Stimulated activated CD8-positive, alpha-beta memory T cell treated with anti-CD3 and anti-CD28 coated beads, Interleukin-12 subunit alpha, Interleukin-12 subunit beta, amount 100 ng/mL, for 24 hours (primary cell): ENCODE measurements at regions not wholly inside any gene's neighbourhood (a gene's known extent, or its start where the extent isn't known, plus 50 kb on each side); places are given as distances from the start of the nearest gene placed in this dataset.
"Not testable (repeated sequence)": the region's sequence is repeated elsewhere in the genome, so short reads cannot be mapped to it uniquely, and the experiment has no call there.

ENCODE experiments used
- DNase-seq: peaks from one replicate; pipeline ENCODE4 v3.0.0-alpha.2; 2020; ENCODE audit errors: extremely low read depth

GRCh38 chr4:24209131-24209530, 319.3 kb upstream of the PPARGC1A start:
- no peak for DNase-seq

GRCh38 chr4:24208691-24209090, 318.8 kb upstream of the PPARGC1A start:
- no peak for DNase-seq

- not testable (repeated sequence) for DNase-seq
Measured at GRCh38 chr4:24204708-24205107, 314.9 kb upstream of the PPARGC1A start.

- no peak for DNase-seq
Measured at GRCh38 chr4:24203926-24204325, 314.1 kb upstream of the PPARGC1A start.

- DNase-seq, result no peak
Measured at GRCh38 chr4:24202579-24202978, 312.7 kb upstream of the PPARGC1A start.

GRCh38 chr4:24197955-24198354, 308.1 kb upstream of the PPARGC1A start:
- no peak for DNase-seq

GRCh38 chr4:24196785-24197184, 306.9 kb upstream of the PPARGC1A start:
- no peak for DNase-seq

- no peak for DNase-seq
Measured at GRCh38 chr4:24195991-24196736, 306.3 kb upstream of the PPARGC1A start.

- DNase-seq, result no peak
Measured at GRCh38 chr4:24192018-24192641, 302.3 kb upstream of the PPARGC1A start.

GRCh38 chr4:24190761-24191695, 301.2 kb upstream of the PPARGC1A start:
- no peak for DNase-seq

GRCh38 chr4:24188459-24188858, 298.6 kb upstream of the PPARGC1A start:
- DNase-seq, result no peak

GRCh38 chr4:24186466-24186865, 296.6 kb upstream of the PPARGC1A start:
- DNase-seq, result no peak

- DNase-seq, result no peak
Measured at GRCh38 chr4:24181005-24181404, 291.2 kb upstream of the PPARGC1A start.

- no peak for DNase-seq
Measured at GRCh38 chr4:24180586-24180985, 290.7 kb upstream of the PPARGC1A start.

- no peak for DNase-seq
Measured at GRCh38 chr4:24179201-24179840, 289.5 kb upstream of the PPARGC1A start.

- not testable (repeated sequence) for DNase-seq
Measured at GRCh38 chr4:24177443-24177842, 287.6 kb upstream of the PPARGC1A start.

- no peak for DNase-seq
Measured at GRCh38 chr4:24175707-24176106, 285.9 kb upstream of the PPARGC1A start.

- DNase-seq, result no peak
Measured at GRCh38 chr4:24174602-24175001, 284.8 kb upstream of the PPARGC1A start.

GRCh38 chr4:24172406-24172805, 282.6 kb upstream of the PPARGC1A start:
- DNase-seq, result no peak

GRCh38 chr4:24169956-24170355, 280.1 kb upstream of the PPARGC1A start:
- no peak for DNase-seq

GRCh38 chr4:24168658-24169057, 278.8 kb upstream of the PPARGC1A start:
- no peak for DNase-seq

GRCh38 chr4:24166501-24166900, 276.7 kb upstream of the PPARGC1A start:
- DNase-seq, result no peak
